OCI-LY7 (cell line): ENCODE measurements at regions not wholly inside any gene's neighbourhood (a gene's known extent, or its start where the extent isn't known, plus 50 kb on each side); places are given as distances from the start of the nearest gene placed in this dataset.

ENCODE experiments used
- BruUV-seq: library from RNA; stranded (reverse); fragments of 400-500 nt; replicated peaks from 2 replicates; lab custom pipeline; 2021; lab: Mats Ljungman, UMichigan
- CTCF ChIA-PET: fragments of 300-600 bp; sonication (Branson Sonifier 250); formaldehyde crosslinking; loops from one replicate; lab custom pipeline; 2022; ENCODE audit warnings: antibody characterized with exemption; ENCODE audit not compliant: unreplicated experiment; lab: Charles Lee
- POLR2A ChIA-PET: fragments of 300-600 bp; sonication (Branson Sonifier 250); formaldehyde crosslinking; loops from one replicate; lab custom pipeline; 2022; ENCODE audit warnings: antibody characterized with exemption; lab: Charles Lee
- DNase-seq: peaks from one replicate; pipeline ENCODE4 v3.0.0-alpha.2; 2015; ENCODE audit warnings: low spot score
- H2AFZ ChIP-seq: fragments of 200-600 bp; sonication (generic), shearing (Covaris generic); 2 replicates; pipeline ENCODE4 v1.6.1; 2014; ENCODE audit warnings: mild to moderate bottlenecking, antibody characterized with exemption, low read length, moderate library complexity
- H3K27ac ChIP-seq: fragments of 200-600 bp; sonication (generic); 2 replicates; pipeline ENCODE4 v1.5.1; 2014; ENCODE audit warnings: mixed run types, low read depth, mild to moderate bottlenecking, moderate library complexity, low read length, inconsistent platforms; ENCODE audit not compliant: poor library complexity, severe bottlenecking
- H3K36me3 ChIP-seq: fragments of 200-600 bp; sonication (generic); 2 replicates; pipeline ENCODE4 v1.6.1; 2014; ENCODE audit warnings: mild to moderate bottlenecking, antibody characterized with exemption, low read length, moderate library complexity, mixed read lengths; ENCODE audit not compliant: insufficient read depth
- H3K4me1 ChIP-seq: fragments of 200-600 bp; sonication (generic); 2 replicates; pipeline ENCODE4 v1.5.1; 2014; ENCODE audit warnings: mild to moderate bottlenecking, low read length; ENCODE audit not compliant: insufficient read depth, poor library complexity, severe bottlenecking
- H3K4me2 ChIP-seq: fragments of 200-600 bp; sonication (generic); 2 replicates; pipeline ENCODE4 v1.6.1; 2014; ENCODE audit warnings: mild to moderate bottlenecking, low read length
- H3K4me3 ChIP-seq: fragments of 200-600 bp; sonication (generic); 2 replicates; pipeline ENCODE4 v1.5.1; 2014; ENCODE audit warnings: mild to moderate bottlenecking, low read depth, low read length; ENCODE audit not compliant: poor library complexity, severe bottlenecking
- H3K79me2 ChIP-seq: fragments of 200-600 bp; sonication (generic); 2 replicates; pipeline ENCODE4 v1.6.1; 2016; ENCODE audit warnings: low read depth, mild to moderate bottlenecking, low read length, moderate library complexity, mixed read lengths; ENCODE audit not compliant: insufficient read depth
- H3K9me2 ChIP-seq: fragments of 200-600 bp; sonication (generic); 2 replicates; pipeline ENCODE4 v1.6.1; 2016; ENCODE audit warnings: mild to moderate bottlenecking, low read length, mixed read lengths; ENCODE audit not compliant: insufficient read depth
- H3K9me3 ChIP-seq: fragments of 200-600 bp; sonication (generic); 2 replicates; pipeline ENCODE4 v1.6.1; 2014; ENCODE audit warnings: mild to moderate bottlenecking, mixed run types, low read length, mixed read lengths
- H4K20me1 ChIP-seq: fragments of 200-600 bp; sonication (generic); 2 replicates; pipeline ENCODE4 v1.6.1; 2014; ENCODE audit warnings: mild to moderate bottlenecking, antibody characterized with exemption, low read length, moderate library complexity, mixed read lengths; ENCODE audit not compliant: insufficient read depth
- EZH2phosphoT487 ChIP-seq: fragments of 200-600 bp; sonication (generic); IDR thresholded peaks from 2 replicates; pipeline ENCODE4 v1.6.1; 2018; ENCODE audit warnings: low read depth, borderline replicate concordance, mild to moderate bottlenecking, mixed run types, antibody characterized with exemption, low read length, moderate library complexity, mixed read lengths
- intact Hi-C: fragments of 100-400 bp; cut with micrococcal nuclease; formaldehyde crosslinking; loops from one replicate; pipeline ENCODE4 v1.10.0; 2022; ENCODE audit not compliant: unreplicated experiment
- TF ChIP-seq, protein P1 (sequence below): fragments of 200-600 bp; sonication (generic); conservative IDR thresholded peaks from 2 replicates; pipeline ENCODE4 v1.5.1; 2014; ENCODE audit warnings: mild to moderate bottlenecking, antibody characterized with exemption, low read length, moderate library complexity, mixed read lengths

DNA sequence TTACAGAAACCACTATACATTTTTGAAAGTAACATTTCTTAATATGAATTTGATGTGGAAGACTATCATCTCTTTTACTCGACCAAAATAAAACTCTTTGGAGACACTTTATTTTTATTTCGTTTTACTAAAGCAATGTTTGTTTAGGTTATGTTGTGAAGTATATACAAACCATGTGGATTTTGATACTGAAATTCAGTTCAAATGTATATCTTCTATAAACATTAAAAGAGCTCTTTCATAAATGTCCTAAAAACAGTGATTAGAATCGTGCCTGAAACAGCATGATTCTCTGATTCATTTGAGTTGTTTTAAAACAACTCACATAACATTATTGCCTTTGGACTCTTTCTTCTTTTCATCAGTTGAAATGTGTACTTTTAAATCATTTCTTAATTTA is 373.7 kb upstream of the GOLIM4 start:
- Histone ChIP-seq H4K20me1 (no peaks in the 10 kb centered on the region), H3K9me3 (no peaks in the 10 kb centered on the region), H2AFZ (no peak overlapping the region), H3K9me2 (no peaks in the 10 kb centered on the region), H3K4me2 (no peak overlapping the region), H3K4me3 (no peak overlapping the region), H3K27ac (no peak overlapping the region), H3K4me1 (no peaks in the 10 kb centered on the region), H3K36me3 (no peaks in the 10 kb centered on the region), H3K79me2 (no peaks in the 10 kb centered on the region)
- no peak for DNase-seq
- intact Hi-C loops = no loop called here
- BruUV-seq = no TSS peak
- ChIA-PET POLR2A (no interaction called here), CTCF (no interaction called here)
- TF ChIP-seq EZH2phosphoT487 = no peak
- TF ChIP-seq, protein P1, sequence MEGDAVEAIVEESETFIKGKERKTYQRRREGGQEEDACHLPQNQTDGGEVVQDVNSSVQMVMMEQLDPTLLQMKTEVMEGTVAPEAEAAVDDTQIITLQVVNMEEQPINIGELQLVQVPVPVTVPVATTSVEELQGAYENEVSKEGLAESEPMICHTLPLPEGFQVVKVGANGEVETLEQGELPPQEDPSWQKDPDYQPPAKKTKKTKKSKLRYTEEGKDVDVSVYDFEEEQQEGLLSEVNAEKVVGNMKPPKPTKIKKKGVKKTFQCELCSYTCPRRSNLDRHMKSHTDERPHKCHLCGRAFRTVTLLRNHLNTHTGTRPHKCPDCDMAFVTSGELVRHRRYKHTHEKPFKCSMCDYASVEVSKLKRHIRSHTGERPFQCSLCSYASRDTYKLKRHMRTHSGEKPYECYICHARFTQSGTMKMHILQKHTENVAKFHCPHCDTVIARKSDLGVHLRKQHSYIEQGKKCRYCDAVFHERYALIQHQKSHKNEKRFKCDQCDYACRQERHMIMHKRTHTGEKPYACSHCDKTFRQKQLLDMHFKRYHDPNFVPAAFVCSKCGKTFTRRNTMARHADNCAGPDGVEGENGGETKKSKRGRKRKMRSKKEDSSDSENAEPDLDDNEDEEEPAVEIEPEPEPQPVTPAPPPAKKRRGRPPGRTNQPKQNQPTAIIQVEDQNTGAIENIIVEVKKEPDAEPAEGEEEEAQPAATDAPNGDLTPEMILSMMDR = no peak

DNA sequence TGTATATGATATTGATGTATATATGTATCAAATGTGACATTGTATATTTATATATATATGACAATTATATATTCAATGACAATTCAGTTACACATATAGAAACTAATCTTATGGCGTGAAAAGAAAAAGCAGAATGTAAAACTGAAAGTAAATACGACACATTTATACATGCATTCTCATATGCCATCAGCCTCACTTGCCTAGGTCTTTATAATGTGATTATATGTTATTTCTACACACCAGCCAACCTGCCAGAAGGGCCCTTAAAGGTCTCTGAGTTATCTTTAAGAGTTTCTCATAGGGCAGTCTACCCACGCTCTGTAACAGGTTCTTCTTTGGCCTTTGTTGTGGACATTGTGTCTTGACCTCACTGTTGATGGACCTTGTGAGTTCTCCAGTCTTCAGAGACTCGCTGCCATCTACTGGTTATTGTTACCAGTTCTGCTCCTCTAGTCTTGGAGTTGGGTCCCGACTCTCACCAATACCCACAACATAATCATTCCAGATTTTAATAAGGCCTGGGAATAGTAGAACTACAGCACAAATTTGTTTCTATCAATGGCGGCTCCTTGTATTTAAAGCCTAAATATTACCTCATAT is 371.5 kb upstream of the GOLIM4 start:
- ChIA-PET POLR2A (no interaction called here), CTCF (no interaction called here)
- Histone ChIP-seq H2AFZ (no peak overlapping the region), H3K79me2 (no peaks in the 10 kb centered on the region), H3K9me2 (no peaks in the 10 kb centered on the region), H3K4me3 (no peak overlapping the region), H4K20me1 (no peaks in the 10 kb centered on the region), H3K4me2 (no peak overlapping the region), H3K36me3 (no peaks in the 10 kb centered on the region), H3K9me3 (no peaks in the 10 kb centered on the region), H3K27ac (no peak overlapping the region), H3K4me1 (no peaks in the 10 kb centered on the region)
- no peak for TF ChIP-seq EZH2phosphoT487
- TF ChIP-seq, protein P1 = peak; percentile 25; the same call in 1 of the 2 replicates
- BruUV-seq = no TSS peak
- DNase-seq = no peak
- intact Hi-C loops = no loop called here

DNA sequence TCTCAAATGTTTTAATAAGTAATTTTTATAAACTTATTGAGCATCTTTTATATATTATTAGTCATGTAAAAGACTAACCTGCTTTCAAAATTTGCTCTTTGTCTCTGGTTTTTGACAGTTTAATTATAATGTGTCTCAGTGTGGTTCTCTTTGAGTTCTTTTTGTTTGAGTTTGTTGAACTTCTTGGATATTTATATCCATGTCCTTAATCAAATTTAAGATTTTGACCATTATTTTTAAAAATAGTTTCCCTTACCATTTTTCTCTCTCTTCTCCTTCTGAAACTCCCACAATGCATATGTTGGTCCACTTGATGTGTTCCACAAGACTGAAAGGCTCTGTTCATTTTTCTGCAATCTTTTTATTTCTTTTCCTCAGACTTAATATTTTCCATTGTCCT is 366.1 kb upstream of the GOLIM4 start:
- Histone ChIP-seq H3K4me3 (no peak overlapping the region), H3K79me2 (no peaks in the 10 kb centered on the region), H3K4me2 (no peak overlapping the region), H3K36me3 (no peaks in the 10 kb centered on the region), H3K9me2 (no peaks in the 10 kb centered on the region), H4K20me1 (no peaks in the 10 kb centered on the region), H3K4me1 (no peaks in the 10 kb centered on the region), H3K27ac (no peak overlapping the region), H3K9me3 (no peaks in the 10 kb centered on the region), H2AFZ (no peak overlapping the region)
- TF ChIP-seq EZH2phosphoT487 = no peak
- TF ChIP-seq, protein P1 = no peak
- no TSS peak for BruUV-seq
- POLR2A ChIA-PET = no interaction called here
- intact Hi-C loops = no loop called here
- no peak for DNase-seq
- CTCF ChIA-PET = no interaction called here
